Erythroblast (primary cell): ENCODE measurements at regions not wholly inside any gene's neighbourhood (a gene's known extent, or its start where the extent isn't known, plus 50 kb on each side); places are given as distances from the start of the nearest gene placed in this dataset.

Source experiments
- GATA1 ChIP-seq: IDR thresholded peaks from 2 replicates; pipeline ENCODE4 v1.6.1; 2011; ENCODE audit warnings: low read depth, mild to moderate bottlenecking, control low read depth, low read length, moderate library complexity
- POLR2A ChIP-seq: IDR thresholded peaks from 2 replicates; pipeline ENCODE4 v1.6.1; 2011; ENCODE audit warnings: mild to moderate bottlenecking, low read length

GRCh38 chr2:139622691-139623090, 842.5 kb upstream of the NXPH2 start:
- no peak for TF ChIP-seq POLR2A
- TF ChIP-seq GATA1, result no peak
